HG03575 (cell line): ENCODE measurements at regions not wholly inside any gene's neighbourhood (a gene's known extent, or its start where the extent isn't known, plus 50 kb on each side); places are given as distances from the start of the nearest gene placed in this dataset.
A peak's percentile ranks its signal among the peaks of the same experiment; 100 is the strongest.

Source experiments
- ATAC-seq: cut with Tn5 transposase; IDR thresholded peaks from one replicate; pipeline ENCODE4 v1.9.1; 2021; ENCODE audit not compliant: unreplicated experiment, insufficient number of reproducible peaks, low FRiP score; ENCODE audit errors: extremely low read depth

DNA sequence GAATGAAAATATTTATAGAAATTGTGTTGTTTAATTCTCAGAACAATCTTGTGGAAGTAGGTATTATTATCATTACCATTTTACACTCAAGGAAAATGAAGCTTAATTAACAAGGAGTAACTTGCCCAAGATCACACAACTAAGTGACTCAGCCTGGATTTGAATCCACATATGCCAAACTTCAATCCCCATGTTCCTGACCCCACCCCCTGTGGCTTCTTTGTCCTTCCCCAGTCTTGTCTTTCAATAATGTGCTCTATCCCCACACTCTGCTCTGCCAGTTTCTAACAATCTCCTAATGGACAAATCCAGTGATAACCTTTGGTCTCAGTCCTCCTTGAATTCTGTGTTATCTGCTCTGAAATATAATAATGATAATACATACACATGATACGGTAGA is 355.2 kb downstream of the BMP4 start:
- ATAC-seq: no peak

DNA sequence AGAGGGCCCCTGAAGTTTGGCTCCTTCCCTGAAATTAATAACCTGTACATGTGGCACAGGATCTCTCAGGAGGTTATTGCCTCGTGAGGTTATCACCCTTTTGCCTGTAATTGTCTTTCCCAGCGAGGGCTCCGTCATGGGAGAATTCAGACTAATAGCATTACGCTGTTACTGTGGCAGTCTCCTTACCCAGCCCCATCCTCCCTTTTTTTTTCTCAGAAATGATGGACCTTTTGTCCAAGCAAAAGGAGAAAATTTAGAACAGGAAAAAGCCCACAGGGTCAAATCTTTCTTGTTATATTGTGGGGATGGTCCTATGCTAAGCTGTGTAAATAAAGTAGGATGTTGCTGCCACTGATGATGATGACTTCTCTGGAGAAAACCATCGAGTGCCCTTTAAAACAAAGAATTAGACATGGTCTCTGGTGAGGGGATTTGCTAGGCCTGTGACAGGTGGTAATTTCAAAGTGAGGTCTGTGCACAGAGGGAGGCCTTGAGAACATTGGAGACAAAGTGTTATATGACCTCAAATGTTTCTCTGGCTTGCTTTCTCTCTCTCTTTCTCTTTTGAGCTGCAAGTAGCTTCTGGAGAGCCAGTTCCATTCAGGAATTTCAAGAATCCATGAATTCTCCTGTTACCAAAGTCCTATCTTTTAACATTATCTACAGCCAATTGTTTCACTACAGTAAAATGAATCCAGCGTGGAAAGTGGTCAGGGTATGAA is 357.2 kb downstream of the BMP4 start:
- ATAC-seq: no peak

DNA sequence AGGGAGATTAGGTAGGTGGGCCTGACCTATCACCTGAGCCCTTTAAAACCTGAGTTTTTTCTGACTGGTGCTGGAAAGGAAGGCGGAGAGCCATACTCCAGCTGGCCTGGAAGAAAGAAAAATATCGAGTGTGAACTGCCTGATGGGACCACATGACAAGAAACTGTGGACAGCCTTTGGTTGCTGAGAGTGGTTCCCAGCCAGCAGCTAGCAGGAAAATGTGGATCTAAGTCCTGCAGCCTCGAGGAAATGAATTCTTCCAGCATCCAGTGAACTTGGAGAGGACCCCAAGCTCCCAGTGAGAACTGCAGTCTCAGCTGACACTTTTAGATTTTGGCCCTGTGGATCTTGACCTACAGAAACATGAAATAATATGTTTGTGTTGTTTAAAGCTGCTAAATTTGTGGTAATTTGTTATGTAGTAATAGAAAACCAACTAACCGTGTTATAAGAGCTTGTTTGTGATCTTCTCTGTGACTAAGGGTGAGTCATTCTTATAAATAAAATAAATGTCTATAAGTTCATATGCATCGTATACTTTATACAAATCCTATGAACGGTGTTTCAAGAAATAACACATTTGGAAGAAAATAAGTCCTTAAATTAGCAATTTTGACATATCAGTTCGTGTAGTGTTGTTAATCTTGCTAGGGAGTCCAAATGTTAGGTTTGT is 359.6 kb downstream of the BMP4 start:
- ATAC-seq: no peak

- no peak for ATAC-seq
Measured at GRCh38 chr14:53591816-53592215, 364.8 kb downstream of the BMP4 start.

DNA sequence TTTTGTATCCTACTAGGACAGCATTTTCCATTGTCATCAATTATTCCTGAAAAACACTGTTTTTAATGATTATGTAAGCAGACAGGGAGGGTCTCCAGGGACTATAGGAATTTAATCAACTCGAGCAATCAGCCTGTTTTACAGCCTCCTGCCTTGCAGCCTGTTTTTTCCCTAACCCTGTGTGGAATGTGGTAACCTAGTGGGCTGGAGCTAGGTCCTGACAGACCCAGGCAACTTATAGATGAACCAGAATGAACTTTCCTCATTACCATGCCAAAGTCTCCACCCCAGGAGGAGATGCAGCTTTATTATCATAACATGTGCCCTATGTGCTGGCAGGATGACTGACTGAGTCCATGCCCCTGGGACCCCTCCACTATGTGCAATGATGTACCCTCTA is 375.1 kb downstream of the BMP4 start:
- no peak for ATAC-seq

DNA sequence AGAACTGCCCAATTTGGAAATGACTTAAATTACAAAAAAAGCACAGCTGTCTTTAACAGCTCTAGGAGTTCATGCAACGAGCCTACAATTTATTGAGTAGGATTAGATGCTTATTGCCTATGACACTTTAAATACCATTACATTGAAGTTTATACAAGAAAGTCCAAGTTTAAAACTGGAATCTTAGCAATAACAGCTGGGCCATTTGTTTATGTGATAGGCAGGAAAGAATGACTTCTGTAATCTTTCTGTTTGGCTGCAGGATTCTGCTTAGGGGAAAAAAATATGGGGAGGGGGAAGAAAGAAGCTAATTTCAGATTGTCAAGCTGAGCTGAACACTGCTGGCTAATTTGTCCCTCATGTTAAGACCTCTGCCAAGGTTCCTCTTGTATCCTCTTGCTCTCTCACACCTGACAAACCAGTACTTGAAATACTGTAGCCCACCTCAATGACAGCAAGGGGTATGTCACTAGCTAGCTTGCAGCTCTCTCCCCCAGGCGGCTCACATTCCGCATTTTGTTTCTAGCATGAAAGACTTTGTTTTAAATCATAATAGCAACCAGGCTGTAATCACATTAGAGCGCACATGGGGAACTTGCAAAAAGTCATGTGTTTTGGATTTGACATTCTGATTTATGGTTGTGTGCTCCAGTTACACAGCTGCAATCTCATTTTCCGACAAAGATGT is 384.8 kb downstream of the BMP4 start:
- ATAC-seq: no peak

GRCh38 chr14:53570411-53571387 is 385.9 kb downstream of the BMP4 start:
- ATAC-seq: peak; percentile 94

DNA sequence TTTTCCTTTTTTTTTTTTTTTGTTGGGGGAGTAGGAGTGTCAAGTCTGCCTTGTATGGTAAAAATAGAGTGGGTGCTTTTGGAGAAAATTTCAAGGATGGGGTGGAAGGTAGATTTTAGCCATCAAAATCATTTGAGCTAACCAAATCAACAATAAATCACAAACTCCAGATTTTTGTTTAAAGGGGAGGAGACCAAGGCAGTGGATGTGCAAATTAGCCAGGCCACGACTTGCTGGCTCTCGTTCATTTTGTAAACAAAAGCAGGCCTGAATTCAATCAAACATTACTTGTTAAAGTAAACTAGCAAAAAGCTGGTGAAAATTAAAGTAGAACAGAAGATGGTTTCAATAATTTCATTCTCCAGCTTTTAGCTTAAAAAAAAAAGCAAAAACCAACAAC is 387.2 kb downstream of the BMP4 start:
- no peak for ATAC-seq

DNA sequence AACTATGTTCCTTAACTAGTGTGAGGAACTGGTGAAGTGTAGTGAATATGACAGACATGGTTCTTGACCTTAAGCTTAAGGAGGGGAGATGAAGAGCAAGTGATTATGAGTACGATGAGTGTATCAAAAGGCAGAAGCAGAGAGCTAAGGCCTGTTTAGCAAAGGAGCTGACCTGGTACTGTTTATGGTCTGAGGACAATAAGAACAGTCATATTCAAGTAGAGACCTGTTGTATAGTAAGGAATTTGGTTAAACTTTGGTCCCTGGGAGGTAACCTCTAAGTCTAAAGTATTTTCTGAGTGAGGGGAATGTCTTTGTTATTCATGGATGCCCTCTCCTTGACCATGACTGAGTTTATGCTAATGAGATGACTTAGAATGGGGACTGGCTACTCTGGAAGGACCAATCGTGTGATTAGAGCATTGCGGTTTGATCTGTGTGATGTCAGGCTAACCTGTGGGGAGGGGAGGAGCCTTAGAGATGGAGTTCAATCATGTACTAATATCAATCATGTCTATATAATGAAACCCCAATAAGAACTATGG is 389.3 kb downstream of the BMP4 start:
- ATAC-seq: no peak

- ATAC-seq: no peak
Measured at GRCh38 chr14:53564870-53565269, 391.8 kb downstream of the BMP4 start.

GRCh38 chr14:53563628-53564027 is 393.0 kb downstream of the BMP4 start:
- no peak for ATAC-seq

- ATAC-seq: no peak
Measured at GRCh38 chr14:53553221-53553620, 400.1 kb upstream of the DDHD1 start.

DNA sequence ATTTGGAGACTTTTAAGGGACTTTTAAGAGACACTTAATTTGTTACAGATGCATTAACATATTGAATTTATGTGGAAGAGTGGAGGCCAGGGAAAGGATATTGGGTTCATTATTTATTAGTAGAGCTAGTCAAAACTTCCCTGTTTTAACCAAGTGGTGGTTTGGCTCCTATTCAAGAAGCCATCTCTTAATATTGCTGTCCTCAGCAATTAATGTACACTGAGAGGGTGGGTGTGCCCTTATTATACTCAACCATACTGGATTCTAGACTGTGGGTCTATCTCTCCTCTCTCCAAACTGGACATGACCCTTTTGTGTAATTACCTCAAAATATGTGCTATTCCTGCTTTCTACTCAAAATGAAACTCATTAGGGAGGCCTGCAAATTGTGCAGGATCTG is 398.7 kb upstream of the DDHD1 start:
- no peak for ATAC-seq

DNA sequence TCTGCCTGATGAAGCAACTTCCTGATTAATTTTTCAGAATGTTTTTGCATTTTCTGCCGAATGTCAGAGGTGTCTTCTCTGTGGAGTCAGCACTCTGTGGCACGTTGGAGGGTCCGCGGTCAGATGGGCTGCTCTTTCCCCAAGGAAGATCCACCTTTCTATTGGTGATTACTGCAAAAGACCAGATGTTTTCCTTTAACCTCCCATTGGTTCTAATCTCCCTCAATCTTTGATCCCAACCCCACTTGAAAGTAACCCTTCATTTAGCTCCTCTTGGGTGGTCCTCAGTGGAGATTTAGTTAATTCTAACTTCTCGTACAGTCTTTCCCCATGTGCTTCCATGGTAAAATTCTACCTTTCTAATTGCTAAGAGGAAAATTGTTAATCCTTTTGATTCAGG is 397.7 kb upstream of the DDHD1 start:
- ATAC-seq: no peak

DNA sequence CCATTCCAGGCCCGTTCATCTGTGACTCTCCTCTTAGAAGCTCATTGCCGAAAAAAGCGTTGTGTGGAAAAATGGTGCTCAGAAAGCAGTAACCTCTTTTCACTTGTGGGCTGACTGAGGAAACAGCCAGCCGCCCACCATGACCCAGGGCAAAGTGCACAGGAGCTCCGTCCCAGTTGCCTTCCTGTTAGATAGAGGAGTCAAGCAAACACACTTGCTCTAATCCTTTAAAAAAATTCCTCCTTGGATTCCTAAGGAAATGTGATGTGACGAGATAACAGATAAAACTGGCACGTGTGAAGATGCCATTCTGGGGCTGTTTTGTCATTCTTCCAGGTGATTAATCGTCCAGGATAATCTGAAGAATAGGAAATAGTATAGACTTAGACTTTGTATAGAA is 396.8 kb upstream of the DDHD1 start:
- ATAC-seq: no peak

GRCh38 chr14:53547593-53547992 is 394.5 kb upstream of the DDHD1 start:
- ATAC-seq: no peak

DNA sequence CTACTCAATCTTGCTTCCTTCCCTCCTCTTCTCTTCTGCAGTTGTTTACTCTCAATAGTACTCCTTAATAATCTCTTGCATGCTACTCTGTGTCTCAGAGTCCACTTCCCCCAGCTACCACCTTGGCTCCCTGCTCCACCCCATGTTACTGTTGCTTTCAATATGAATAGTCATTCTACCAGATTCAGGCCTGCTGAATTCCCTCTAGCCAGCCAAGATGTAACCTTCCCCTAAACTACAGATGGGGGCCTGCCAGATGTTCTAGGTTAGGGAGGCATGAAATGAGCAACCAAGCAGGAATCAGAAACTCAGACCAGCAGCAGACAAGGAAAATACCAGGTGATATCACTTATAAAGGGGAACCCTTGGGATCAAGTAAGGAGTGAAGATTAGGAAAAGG is 392.1 kb upstream of the DDHD1 start:
- ATAC-seq: no peak

GRCh38 chr14:53542732-53543131 is 389.6 kb upstream of the DDHD1 start:
- ATAC-seq: no peak

DNA sequence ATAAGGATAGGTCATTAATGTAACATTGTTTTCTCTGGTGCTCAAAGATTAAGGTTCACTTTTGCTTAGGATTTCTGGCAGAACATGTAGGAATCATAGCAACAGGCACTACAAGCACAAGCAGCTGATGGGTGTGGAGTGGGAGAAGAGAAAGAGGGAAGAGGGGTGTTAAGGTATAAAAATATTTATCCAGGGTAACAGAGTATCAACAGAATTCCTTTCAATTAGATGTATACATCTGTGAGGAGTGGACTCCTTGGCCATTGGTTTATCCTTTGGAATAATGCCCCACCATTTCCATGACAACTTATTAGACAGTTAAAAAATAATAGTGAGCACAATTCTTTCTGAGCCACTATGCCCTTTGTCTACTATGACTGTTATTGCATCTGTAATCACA is 388.3 kb upstream of the DDHD1 start:
- no peak for ATAC-seq
